ENCODE measurements at regions not wholly inside any gene's neighbourhood (a gene's known extent, or its start where the extent isn't known, plus 50 kb on each side); places are given as distances from the start of the nearest gene placed in this dataset.

GRCh38 chr20:24739746-24740145 is 209.3 kb upstream of the CST7 start:
- no peak for ATAC-seq

- no peak for ATAC-seq
These were observed 207.5 kb upstream of the CST7 start for GRCh38 chr20:24741493-24742072.

- no peak for ATAC-seq
These were observed 206.6 kb upstream of the CST7 start for GRCh38 chr20:24742436-24742835.

GRCh38 chr20:24742989-24743388 is 206.1 kb upstream of the CST7 start:
- no peak for ATAC-seq

GRCh38 chr20:24743641-24744040 is 205.4 kb upstream of the CST7 start:
- no peak for ATAC-seq

- ATAC-seq, result no peak
These were observed 204.3 kb upstream of the CST7 start for GRCh38 chr20:24744747-24745146.

- ATAC-seq, result no peak
These were observed 203.9 kb upstream of the CST7 start for GRCh38 chr20:24745206-24745605.

- no peak for ATAC-seq
These were observed 203.3 kb upstream of the CST7 start for GRCh38 chr20:24745617-24746350.

GRCh38 chr20:24746351-24746685 is 202.8 kb upstream of the CST7 start:
- ATAC-seq, result no peak

- no peak for ATAC-seq
These were observed 201.9 kb upstream of the CST7 start for GRCh38 chr20:24747010-24747712.

- no peak for ATAC-seq
These were observed 201.0 kb upstream of the CST7 start for GRCh38 chr20:24747881-24748595.

GRCh38 chr20:24751551-24751950 is 197.5 kb upstream of the CST7 start:
- no peak for ATAC-seq

GRCh38 chr20:24752612-24753011 is 196.5 kb upstream of the CST7 start:
- no peak for ATAC-seq

GRCh38 chr20:24753130-24753529 is 195.9 kb upstream of the CST7 start:
- ATAC-seq, result no peak

GRCh38 chr20:24754691-24755090 is 194.4 kb upstream of the CST7 start:
- ATAC-seq, result no peak

GRCh38 chr20:24755411-24755922 is 193.6 kb upstream of the CST7 start:
- ATAC-seq, result no peak

GRCh38 chr20:24756292-24757025 is 192.6 kb upstream of the CST7 start:
- no peak for ATAC-seq

- no peak for ATAC-seq
These were observed 187.6 kb upstream of the CST7 start for GRCh38 chr20:24761220-24762065.

- ATAC-seq, result no peak
These were observed 186.7 kb upstream of the CST7 start for GRCh38 chr20:24762371-24762770.

- no peak for ATAC-seq
These were observed 186.2 kb upstream of the CST7 start for GRCh38 chr20:24762791-24763350.

- no peak for ATAC-seq
These were observed 185.6 kb upstream of the CST7 start for GRCh38 chr20:24763386-24764026.
